SIG-M5 treated with dmso at 0.1 percent for 504 hours (cell line): ENCODE measurements at regions not wholly inside any gene's neighbourhood (a gene's known extent, or its start where the extent isn't known, plus 50 kb on each side); places are given as distances from the start of the nearest gene placed in this dataset.

Experiments
- DNase-seq: peaks from one replicate; lab custom pipeline; 2025; ENCODE audit not compliant: unreplicated experiment; lab: John Stamatoyannopoulos, UW

- DNase-seq, result no peak
Measured at GRCh38 chr17:77867976-77868713, 90.4 kb upstream of the TNRC6C start.

- no peak for DNase-seq
Measured at GRCh38 chr17:77869041-77869599, 89.4 kb upstream of the TNRC6C start.

GRCh38 chr17:77869665-77870132 lies 88.8 kb upstream of the TNRC6C start:
- DNase-seq, result peak; percentile 79

- DNase-seq, result no peak
Measured at GRCh38 chr17:77872199-77872598, 86.3 kb upstream of the TNRC6C start.

GRCh38 chr17:77872714-77873499 lies 85.6 kb upstream of the TNRC6C start:
- no peak for DNase-seq

GRCh38 chr17:77873500-77874302 lies 84.8 kb upstream of the TNRC6C start:
- no peak for DNase-seq

- no peak for DNase-seq
Measured at GRCh38 chr17:77874303-77875050, 84.0 kb upstream of the TNRC6C start.

- no peak for DNase-seq
Measured at GRCh38 chr17:77875051-77875780, 83.3 kb upstream of the TNRC6C start.

- peak; percentile 83 for DNase-seq
Measured at GRCh38 chr17:77875881-77876509, 82.5 kb upstream of the TNRC6C start.

- DNase-seq, result peak; percentile 46
Measured at GRCh38 chr17:77877036-77877435, 81.5 kb upstream of the TNRC6C start.

GRCh38 chr17:77877646-77878355 lies 80.7 kb upstream of the TNRC6C start:
- DNase-seq, result no peak

GRCh38 chr17:77879226-77879895 lies 79.1 kb upstream of the TNRC6C start:
- no peak for DNase-seq

- DNase-seq, result no peak
Measured at GRCh38 chr17:77879896-77880280, 78.6 kb upstream of the TNRC6C start.

GRCh38 chr17:77880711-77881450 lies 77.6 kb upstream of the TNRC6C start:
- DNase-seq, result no peak

- peak; percentile 84 for DNase-seq
Measured at GRCh38 chr17:77881545-77881944, 77.0 kb upstream of the TNRC6C start.

GRCh38 chr17:77882040-77882439 lies 76.5 kb upstream of the TNRC6C start:
- no peak for DNase-seq

- no peak for DNase-seq
Measured at GRCh38 chr17:77882481-77883212, 75.9 kb upstream of the TNRC6C start.
